PC-9 (cell line): ENCODE measurements at regions not wholly inside any gene's neighbourhood (a gene's known extent, or its start where the extent isn't known, plus 50 kb on each side); places are given as distances from the start of the nearest gene placed in this dataset.

Source experiments
- BruUV-seq: library from RNA; stranded (reverse); fragments of 400-500 nt; replicated peaks from 2 replicates; lab custom pipeline; 2021; lab: Mats Ljungman, UMichigan
- CTCF ChIA-PET: fragments of 300-600 bp; sonication (Branson Sonifier 250); formaldehyde crosslinking; loops from one replicate; lab custom pipeline; 2022; ENCODE audit warnings: antibody characterized with exemption; lab: Charles Lee
- POLR2A ChIA-PET: fragments of 300-600 bp; sonication (Branson Sonifier 250); formaldehyde crosslinking; loops from one replicate; lab custom pipeline; 2022; ENCODE audit warnings: antibody characterized with exemption; ENCODE audit not compliant: unreplicated experiment; lab: Charles Lee
- DNase-seq, 2 experiments: peaks; one replicate each; pipeline versions ENCODE4 v3.0.0 to v3.0.0-alpha.2; 2015 to 2022; ENCODE audit warnings: mixed read lengths in 1 of 2
- H2AFZ ChIP-seq: fragments of 200-600 bp; sonication (generic); 2 replicates; pipeline ENCODE4 v1.8.1; 2017; ENCODE audit warnings: antibody characterized with exemption
- H3F3A ChIP-seq: fragments of 200-600 bp; sonication (generic); 2 replicates; pipeline ENCODE4 v1.8.1; 2017; ENCODE audit warnings: antibody characterized with exemption, mild to moderate bottlenecking, low read depth; ENCODE audit not compliant: insufficient read depth
- H3K27ac ChIP-seq: fragments of 200-600 bp; sonication (generic); 2 replicates; pipeline ENCODE4 v1.6.1; 2016; ENCODE audit warnings: mixed run types
- H3K27me3 ChIP-seq: fragments of 200-600 bp; sonication (generic); 2 replicates; pipeline ENCODE4 v1.6.1; 2016; ENCODE audit warnings: low read depth, mixed run types; ENCODE audit not compliant: insufficient read depth
- H3K36me3 ChIP-seq: fragments of 200-600 bp; sonication (generic); 2 replicates; pipeline ENCODE4 v1.6.1; 2016; ENCODE audit warnings: low read depth, mixed run types
- H3K4me1 ChIP-seq: fragments of 200-600 bp; sonication (generic); replicated peaks from 2 replicates; pipeline ENCODE4 v1.6.1; 2016; ENCODE audit warnings: mixed run types; ENCODE audit not compliant: insufficient read depth
- H3K4me2 ChIP-seq: fragments of 200-600 bp; sonication (generic); 2 replicates; pipeline ENCODE4 v1.6.1; 2017; ENCODE audit warnings: mixed run types
- H3K4me3 ChIP-seq: fragments of 200-600 bp; sonication (generic); 2 replicates; pipeline ENCODE4 v1.6.1; 2016; ENCODE audit warnings: mixed run types
- H3K79me2 ChIP-seq: fragments of 200-600 bp; sonication (generic); 2 replicates; pipeline ENCODE4 v1.6.1; 2017; ENCODE audit warnings: low read depth, mixed run types
- H3K9me2 ChIP-seq: fragments of 200-600 bp; sonication (generic); 2 replicates; pipeline ENCODE4 v1.8.1; 2017; ENCODE audit warnings: mild to moderate bottlenecking; ENCODE audit not compliant: insufficient read depth
- H3K9me3 ChIP-seq: fragments of 200-600 bp; sonication (generic); 2 replicates; pipeline ENCODE4 v1.8.1; 2016; ENCODE audit warnings: low read depth; ENCODE audit not compliant: insufficient read depth
- H4K20me1 ChIP-seq: fragments of 200-600 bp; sonication (generic); 2 replicates; pipeline ENCODE4 v1.8.1; 2017; ENCODE audit not compliant: insufficient read depth
- EZH2 ChIP-seq: fragments of 200-600 bp; sonication (generic); IDR thresholded peaks from 2 replicates; pipeline ENCODE4 v1.8.0; 2017; ENCODE audit warnings: antibody characterized with exemption, low read depth
- intact Hi-C: fragments of 100-400 bp; cut with micrococcal nuclease; formaldehyde crosslinking; loops from one replicate; pipeline ENCODE4 v1.10.0; 2022; ENCODE audit not compliant: unreplicated experiment
- TF ChIP-seq, protein P1 (sequence below): fragments of 200-600 bp; sonication (generic); conservative IDR thresholded peaks from 2 replicates; pipeline ENCODE4 v1.6.1; 2017; ENCODE audit warnings: mixed run types, antibody characterized with exemption, mild to moderate bottlenecking, moderate library complexity

DNA sequence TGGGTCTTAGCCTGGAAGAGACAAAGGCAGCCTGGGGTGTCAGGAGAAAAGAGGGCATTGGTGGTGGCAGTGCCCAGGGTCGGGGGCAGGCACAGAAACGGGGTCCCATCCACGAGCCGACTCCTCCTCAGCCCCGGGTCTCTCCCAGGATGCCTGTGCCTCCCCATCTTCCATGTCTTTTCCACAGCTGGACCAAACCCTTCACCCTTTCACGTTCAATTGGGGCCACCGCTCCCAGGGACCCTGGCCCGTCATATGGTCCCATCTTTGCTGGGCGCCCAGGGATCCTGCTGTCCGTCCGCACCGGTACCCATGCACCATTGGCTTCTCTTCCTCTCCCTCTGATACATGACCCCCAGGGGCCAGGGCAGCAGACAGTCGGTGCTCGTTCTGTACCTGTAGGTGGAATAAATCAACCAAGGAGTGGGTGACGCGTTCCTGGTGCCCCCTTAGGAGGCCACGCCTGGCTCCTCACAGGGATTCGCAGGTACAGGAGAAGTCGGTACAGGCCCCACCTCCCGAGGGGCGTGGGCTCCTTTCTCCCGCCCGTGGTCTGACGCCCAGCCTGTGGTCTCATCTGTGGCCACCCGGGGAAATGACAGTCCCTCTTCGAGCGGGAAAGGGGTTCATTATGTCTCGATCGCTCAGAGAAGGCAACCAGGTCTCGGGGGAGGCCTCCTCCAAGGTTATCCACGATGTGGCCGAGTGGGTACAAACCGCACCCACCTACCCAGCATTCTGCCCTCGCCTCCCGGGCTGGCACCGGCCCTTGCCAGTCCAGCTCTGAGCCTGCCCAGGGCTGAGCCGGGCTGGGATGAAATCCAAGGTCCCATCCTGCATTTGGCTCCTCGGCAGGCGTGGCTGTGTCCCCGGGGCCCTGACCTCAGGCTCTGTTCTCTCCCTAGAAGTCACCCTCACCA is 1493.6 kb downstream of the BRD1 start:
- ChIA-PET CTCF (no interaction called here), POLR2A (no interaction called here)
- TF ChIP-seq, protein P1, sequence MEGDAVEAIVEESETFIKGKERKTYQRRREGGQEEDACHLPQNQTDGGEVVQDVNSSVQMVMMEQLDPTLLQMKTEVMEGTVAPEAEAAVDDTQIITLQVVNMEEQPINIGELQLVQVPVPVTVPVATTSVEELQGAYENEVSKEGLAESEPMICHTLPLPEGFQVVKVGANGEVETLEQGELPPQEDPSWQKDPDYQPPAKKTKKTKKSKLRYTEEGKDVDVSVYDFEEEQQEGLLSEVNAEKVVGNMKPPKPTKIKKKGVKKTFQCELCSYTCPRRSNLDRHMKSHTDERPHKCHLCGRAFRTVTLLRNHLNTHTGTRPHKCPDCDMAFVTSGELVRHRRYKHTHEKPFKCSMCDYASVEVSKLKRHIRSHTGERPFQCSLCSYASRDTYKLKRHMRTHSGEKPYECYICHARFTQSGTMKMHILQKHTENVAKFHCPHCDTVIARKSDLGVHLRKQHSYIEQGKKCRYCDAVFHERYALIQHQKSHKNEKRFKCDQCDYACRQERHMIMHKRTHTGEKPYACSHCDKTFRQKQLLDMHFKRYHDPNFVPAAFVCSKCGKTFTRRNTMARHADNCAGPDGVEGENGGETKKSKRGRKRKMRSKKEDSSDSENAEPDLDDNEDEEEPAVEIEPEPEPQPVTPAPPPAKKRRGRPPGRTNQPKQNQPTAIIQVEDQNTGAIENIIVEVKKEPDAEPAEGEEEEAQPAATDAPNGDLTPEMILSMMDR, result no peak
- no peak for TF ChIP-seq EZH2
- no peaks in the 10 kb centered on the region; the same call in 1 of the 2 replicates for H4K20me1 ChIP-seq
- H3F3A ChIP-seq, result no peaks in the 10 kb centered on the region
- no peak overlapping the region for H3K4me2 ChIP-seq
- no peaks in the 10 kb centered on the region for H3K9me2 ChIP-seq
- no peaks in the 10 kb centered on the region for H3K36me3 ChIP-seq
- no peak for DNase-seq
- no peak overlapping the region for H3K4me3 ChIP-seq
- peaks cover 100% of the 10 kb centered on the region for H3K27me3 ChIP-seq
- no TSS peak for BruUV-seq
- no peak overlapping the region for H2AFZ ChIP-seq
- intact Hi-C loops, result no loop called here
- H3K79me2 ChIP-seq, result no peaks in the 10 kb centered on the region
- H3K4me1 ChIP-seq, result no peaks in the 10 kb centered on the region
- no peaks in the 10 kb centered on the region; the same call in 1 of the 2 replicates for H3K9me3 ChIP-seq
- H3K27ac ChIP-seq, result no peak overlapping the region

DNA sequence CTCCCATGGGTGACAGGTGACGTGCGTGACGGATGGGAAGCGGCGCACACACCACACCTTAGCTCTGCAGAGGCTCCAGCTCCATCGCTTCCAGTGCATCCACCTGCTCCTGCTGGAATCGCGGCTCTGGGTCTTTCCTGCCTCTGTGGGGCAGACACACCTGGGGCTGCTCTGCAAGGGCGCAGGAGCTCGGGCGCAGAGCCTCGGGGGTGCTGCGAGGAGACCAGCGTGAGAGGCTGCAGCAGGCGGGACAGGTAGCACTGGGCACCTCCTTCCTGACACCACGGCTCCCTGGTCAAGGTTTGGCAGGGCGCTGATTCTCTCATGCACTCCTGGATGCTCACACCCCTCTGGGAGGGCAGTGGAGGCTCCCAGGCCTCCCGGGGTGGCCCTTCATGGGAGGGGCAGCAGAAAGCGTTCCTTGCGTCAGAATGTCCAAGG is 1494.3 kb downstream of the BRD1 start:
- Histone ChIP-seq H3K9me2 (no peaks in the 10 kb centered on the region), H3F3A (no peaks in the 10 kb centered on the region), H2AFZ (no peak overlapping the region), H3K4me3 (no peak overlapping the region), H3K79me2 (no peaks in the 10 kb centered on the region), H3K27me3 (peaks cover 100% of the 10 kb centered on the region), H3K4me2 (no peak overlapping the region), H3K27ac (no peak overlapping the region), H3K36me3 (no peaks in the 10 kb centered on the region), H4K20me1 (no peaks in the 10 kb centered on the region; the same call in 1 of the 2 replicates), H3K9me3 (no peaks in the 10 kb centered on the region; the same call in 1 of the 2 replicates), H3K4me1 (no peaks in the 10 kb centered on the region)
- POLR2A ChIA-PET, result no interaction called here
- CTCF ChIA-PET, result no interaction called here
- intact Hi-C loops, result no loop called here
- no peak for TF ChIP-seq EZH2
- TF ChIP-seq, protein P1, result no peak
- no peak for DNase-seq
- BruUV-seq, result no TSS peak

DNA sequence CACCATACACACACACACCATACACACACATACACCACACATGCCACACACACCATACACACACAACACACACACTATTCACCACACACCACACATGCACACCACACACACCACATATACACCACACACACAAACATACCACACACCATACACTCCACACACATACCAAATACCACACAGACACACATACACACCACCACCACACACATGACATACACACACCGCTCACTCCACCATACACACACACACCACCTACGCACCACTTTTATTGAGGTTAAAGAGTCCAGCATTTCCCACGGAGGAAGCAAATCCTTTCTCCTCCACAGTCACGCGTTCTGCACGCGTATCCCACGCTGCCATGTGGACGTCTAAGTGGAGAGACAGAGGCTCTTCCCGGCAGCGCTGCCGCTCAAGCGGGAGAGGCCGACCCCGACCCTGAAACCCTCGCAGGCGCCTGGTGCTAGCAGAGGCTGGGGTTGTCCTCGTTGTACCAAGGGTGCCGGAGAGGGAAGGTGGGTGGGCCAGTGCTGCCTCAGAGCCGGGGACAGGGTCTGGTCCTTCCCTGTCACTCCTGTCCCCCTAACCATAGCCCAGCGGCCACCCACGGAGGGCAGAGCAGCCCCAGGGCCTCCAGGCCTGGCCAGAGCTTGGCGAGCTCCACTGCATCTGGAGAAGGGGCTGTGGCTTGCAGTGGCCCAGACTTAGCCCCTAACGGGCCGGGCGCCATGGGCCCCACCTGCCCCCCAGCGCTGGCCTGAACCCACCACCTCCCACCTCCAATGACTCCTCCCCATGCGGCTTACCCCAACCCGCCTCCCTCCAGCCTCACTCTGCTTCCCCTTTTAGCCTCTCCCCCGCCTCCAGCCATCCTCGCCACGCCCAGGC is 1495.0 kb downstream of the BRD1 start:
- no peak overlapping the region for H2AFZ ChIP-seq
- no peak overlapping the region for H3K4me2 ChIP-seq
- H3K4me1 ChIP-seq, result no peaks in the 10 kb centered on the region
- ChIA-PET CTCF (no interaction called here), POLR2A (no interaction called here)
- H3K27me3 ChIP-seq, result peaks cover 100% of the 10 kb centered on the region
- no peak for DNase-seq
- H3K9me3 ChIP-seq, result no peaks in the 10 kb centered on the region; the same call in 1 of the 2 replicates
- no peak overlapping the region for H3K4me3 ChIP-seq
- no TSS peak for BruUV-seq
- no peaks in the 10 kb centered on the region for H3K79me2 ChIP-seq
- H3K27ac ChIP-seq, result no peak overlapping the region
- intact Hi-C loops, result no loop called here
- no peaks in the 10 kb centered on the region for H3K36me3 ChIP-seq
- no peaks in the 10 kb centered on the region for H3F3A ChIP-seq
- no peaks in the 10 kb centered on the region; the same call in 1 of the 2 replicates for H4K20me1 ChIP-seq
- no peaks in the 10 kb centered on the region for H3K9me2 ChIP-seq
- TF ChIP-seq, protein P1, result no peak
- no peak for TF ChIP-seq EZH2
